GM19035 (cell line): ENCODE measurements at regions not wholly inside any gene's neighbourhood (a gene's known extent, or its start where the extent isn't known, plus 50 kb on each side); places are given as distances from the start of the nearest gene placed in this dataset.

Source experiments
- ATAC-seq: cut with Tn5 transposase; IDR thresholded peaks from one replicate; pipeline ENCODE4 v1.9.1; 2021; ENCODE audit not compliant: unreplicated experiment

DNA sequence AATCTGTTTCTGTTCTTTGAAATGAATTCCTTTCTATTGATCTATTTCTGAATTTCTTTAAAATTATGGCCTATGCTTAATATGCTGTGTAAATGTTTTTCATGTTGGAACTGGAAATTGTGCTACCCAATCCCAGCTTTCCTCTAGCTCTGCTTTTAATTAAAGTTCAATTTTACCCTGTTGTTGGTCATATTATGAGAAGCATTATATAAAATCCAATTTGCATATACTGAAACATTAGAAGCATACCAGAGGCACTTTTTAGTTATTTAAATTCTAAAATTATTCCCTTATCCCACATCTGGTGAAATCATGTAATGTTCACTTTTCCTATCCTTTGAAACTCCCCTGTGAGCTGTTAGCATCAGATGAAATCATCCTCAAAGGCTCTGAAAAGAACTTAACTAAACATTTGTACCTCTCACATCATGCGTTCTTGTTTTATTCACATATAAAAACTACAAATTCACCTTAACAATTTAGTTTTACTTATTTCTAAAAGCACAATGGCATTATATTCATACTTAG, 160.6 kb upstream of the COL21A1 start:
- ATAC-seq, result no peak

DNA sequence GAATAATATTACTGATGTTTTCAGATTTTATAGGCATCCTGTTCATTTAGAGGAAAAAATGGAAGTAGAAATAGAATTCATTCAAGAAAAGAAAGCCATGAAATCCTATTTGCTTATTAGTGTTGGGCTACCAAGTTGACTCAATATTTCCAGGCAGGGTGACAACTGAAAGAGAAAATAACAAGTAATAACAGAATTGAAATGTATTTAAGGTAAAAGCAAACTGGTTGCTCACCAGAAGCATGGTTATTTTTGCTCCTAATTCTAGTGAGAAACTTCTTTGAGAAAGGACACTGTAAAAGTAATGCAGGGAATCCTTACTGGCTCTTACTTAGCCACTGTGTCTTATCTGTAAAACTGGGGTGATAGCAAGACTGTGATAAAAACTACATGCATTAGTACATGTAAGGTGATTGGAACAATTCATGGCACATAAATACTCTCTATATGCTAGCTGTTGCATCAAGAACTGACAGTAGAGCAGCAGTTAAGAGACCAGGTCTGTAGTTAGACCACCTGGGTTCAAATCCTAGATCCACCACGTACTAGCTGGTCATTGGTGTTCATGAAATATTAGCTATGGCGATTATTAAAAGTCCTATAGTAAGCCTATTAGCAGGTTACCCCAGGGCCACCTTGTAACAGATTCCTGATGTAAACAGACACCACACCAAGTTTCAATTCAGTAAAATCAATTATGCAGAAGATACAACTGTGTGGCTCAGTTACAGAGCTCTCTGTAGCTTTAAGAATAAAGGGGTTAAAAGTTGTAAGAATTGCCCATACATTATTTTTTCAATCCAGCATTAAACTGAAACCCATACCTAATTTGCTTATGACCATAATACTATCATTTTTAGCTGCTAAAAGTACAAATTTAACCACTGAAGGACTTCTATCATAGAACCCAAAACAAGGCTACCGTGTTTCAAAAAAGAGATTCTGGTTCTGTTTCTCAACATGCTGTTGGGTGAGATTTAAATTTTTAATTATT, 159.2 kb upstream of the COL21A1 start:
- ATAC-seq, result peak; percentile 71

DNA sequence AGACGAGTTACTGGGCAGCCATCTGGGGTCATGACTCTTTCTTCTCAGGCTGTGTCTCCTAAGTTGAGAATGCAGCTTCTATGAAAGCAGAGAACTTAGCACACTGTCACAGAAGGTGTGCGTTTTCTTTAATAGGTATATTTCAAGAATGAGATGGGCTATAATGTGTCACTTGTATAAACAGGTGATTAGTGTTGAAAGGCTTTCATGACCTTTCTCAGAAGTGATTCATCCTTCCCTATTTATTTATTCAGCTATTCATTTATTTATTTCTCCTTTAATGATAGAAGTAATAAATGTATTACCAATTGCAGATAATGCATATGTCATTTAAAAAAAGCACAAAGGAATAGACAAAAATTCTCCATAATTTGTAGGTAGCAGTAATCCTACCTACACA, 157.2 kb upstream of the COL21A1 start:
- no peak for ATAC-seq

- ATAC-seq, result no peak
Observed at GRCh38 chr6:56403745-56404144, 156.4 kb upstream of the COL21A1 start.

DNA sequence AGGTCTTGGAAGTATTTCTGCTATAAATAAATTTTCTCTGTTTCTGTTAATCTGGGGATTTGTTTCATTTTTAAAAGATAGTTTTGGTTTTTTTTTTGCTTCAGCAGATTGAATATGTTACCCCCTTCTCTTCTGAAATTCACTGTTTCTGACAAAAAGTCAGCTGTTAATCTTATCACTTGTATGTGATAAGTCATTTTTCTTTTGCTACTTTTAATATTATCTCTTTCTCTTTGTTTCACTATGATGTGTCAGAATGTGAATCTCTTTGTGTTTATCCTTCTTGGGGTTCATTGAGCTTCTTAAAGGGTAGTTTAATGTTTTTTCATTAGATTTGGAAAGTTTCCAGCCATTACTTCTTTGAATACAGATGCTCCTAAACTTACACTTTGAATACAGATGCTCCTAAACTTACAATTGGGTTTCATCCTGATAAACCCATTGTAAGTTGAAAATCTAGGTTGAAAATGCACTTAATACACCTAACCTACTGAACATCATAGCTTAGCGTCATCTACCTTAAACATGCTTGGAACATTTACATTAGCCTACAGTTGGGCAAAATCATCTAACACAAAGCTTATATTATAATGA, 154.2 kb upstream of the COL21A1 start:
- ATAC-seq, result no peak

- ATAC-seq, result no peak
Observed at GRCh38 chr6:56400273-56400672, 152.9 kb upstream of the COL21A1 start.

DNA sequence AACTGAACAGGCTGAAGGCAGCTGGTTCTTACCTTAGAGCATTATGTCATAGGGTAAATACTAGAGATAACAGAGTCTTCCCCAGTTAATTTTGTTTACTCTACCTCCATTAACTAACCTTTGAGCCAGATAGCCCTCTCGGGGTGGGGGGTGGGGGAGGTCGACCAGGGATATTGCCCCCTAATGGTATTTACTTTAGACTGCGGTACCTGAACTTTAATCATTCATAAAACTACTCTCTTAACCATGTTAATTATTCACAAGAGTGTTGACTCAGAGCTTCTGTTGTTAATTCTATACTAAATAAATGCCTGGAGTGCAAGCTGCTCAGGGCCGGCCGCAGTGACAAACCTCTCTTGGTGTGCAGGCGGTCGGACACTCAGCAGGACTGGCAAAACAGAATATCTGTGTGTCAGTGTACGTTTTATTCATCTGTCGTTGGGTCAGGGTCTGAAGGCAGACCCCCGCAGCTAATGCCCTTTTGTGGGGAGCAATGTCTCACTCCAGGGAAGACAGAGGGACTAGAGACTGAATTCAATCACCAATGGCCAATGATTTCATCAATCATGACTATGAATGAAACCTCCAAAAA, 152.4 kb upstream of the COL21A1 start:
- no peak for ATAC-seq

- no peak for ATAC-seq
Observed at GRCh38 chr6:56399250-56399671, 151.9 kb upstream of the COL21A1 start.

GRCh38 chr6:56396435-56396834, 149.1 kb upstream of the COL21A1 start:
- no peak for ATAC-seq

DNA sequence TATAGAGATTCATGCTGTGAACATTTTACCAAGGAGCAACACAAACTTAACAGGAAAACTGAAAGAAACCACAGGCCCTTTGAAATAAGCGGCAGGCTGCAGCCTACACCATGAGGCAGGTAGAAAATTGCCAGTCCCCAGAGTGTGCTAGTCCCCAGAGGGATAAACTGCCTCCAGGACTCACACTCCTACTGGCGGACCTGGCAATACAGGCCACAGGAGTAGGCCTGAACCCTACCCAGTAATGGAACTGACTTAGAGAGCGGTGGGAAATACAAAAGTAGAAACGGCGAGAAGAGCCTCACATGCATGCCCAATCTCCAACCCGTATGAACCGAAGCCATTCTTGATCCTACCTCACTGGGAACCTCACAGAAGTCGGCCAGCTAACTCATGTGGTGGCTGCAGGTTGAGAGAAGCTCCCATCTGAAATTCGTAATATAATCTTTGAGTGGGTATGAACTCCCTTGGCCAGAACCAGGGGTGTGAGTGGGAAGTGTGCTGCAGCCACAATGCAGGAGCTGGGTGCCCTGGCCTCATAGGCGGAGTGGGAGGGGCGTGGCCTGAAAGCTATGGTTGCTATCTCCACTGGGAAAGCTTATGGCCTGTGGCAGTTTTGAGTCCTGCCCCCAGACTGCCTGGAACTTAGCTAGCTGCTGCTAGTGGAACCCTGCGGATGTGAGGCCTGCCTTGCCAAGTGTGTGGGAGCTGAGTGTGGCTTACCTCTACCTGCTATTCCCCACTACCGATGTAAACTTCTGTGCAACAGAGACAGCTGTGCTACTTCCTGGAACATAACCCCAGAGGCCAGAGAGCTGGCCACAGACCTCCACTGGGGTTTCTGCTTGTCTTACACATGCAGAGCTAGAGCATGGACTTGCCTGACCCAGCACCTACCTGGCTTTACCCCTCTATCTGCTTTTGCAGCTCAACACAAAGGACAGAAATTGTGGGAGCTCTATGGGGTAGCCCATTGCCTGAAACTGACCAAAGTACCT, 146.5 kb upstream of the COL21A1 start:
- no peak for ATAC-seq

- ATAC-seq, result no peak
Observed at GRCh38 chr6:56388415-56388755, 141.0 kb upstream of the COL21A1 start.

GRCh38 chr6:56387621-56388414, 140.4 kb upstream of the COL21A1 start:
- ATAC-seq, result no peak

DNA sequence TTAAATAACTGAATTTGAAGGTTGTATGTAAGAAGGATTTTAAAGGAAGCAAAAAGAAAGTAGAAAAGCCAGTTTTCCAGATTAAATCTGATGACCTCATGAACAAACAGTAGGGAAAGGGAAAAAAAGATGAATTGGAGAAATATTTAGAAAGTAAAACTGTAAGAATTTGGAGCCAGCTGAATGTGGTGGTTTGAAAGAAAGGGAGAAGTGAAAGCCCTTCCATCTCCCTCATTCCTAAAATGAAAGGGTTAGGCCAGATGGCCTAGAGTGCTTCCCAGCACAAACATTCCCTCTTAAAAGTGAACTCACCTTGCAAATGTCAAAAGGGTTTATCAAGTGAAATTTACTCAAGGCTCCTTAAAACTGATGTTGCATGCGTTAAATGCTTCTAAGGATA, 139.3 kb upstream of the COL21A1 start:
- ATAC-seq, result no peak

GRCh38 chr6:56385981-56386593, 138.7 kb upstream of the COL21A1 start:
- ATAC-seq, result no peak

DNA sequence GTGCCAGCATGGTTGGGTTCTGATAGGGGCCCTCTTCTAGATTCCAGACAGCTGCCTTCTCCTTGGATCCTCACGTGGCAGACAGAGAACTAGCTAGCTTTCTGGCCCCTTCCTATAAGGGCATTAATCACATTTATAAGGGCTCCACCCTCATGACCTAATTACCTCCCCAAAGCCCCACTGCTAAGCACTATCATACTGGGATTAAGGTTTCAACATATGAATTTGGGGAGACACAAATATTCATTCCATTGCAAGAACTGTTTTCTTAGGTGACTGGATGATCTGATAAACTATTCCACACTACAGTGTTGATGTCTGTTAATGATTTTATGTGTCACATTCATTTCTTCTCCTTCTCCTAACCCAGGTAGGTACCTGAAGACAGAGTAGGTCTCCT, 135.8 kb upstream of the COL21A1 start:
- no peak for ATAC-seq

- no peak for ATAC-seq
Observed at GRCh38 chr6:56382416-56382940, 135.1 kb upstream of the COL21A1 start.

- ATAC-seq, result no peak
Observed at GRCh38 chr6:56381801-56382251, 134.4 kb upstream of the COL21A1 start.

DNA sequence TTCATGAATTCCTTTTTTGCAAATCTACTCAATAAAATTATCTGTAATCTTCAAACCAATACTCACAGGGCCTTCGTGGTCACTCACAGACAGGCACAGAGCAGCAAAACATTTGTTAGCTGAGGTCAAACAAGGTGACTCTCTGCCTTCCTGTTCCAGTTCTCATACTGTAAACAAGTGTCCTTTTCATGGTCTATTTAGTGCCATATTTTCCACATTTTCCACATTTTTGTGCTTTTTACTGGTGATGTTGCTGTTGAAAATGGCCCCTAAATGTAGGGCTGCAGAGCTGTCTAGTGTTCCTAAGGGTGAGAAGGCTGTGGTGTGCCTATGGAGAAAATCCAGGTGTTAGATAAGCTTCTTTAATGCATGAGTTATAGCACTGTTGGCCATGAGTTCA, 133.1 kb upstream of the COL21A1 start:
- ATAC-seq, result no peak

- ATAC-seq, result no peak
Observed at GRCh38 chr6:56378966-56379585, 131.7 kb upstream of the COL21A1 start.
